DMS 273 treated with DMSO at 0.1 percent for 48 hours (cell line): ENCODE measurements at regions not wholly inside any gene's neighbourhood (a gene's known extent, or its start where the extent isn't known, plus 50 kb on each side); places are given as distances from the start of the nearest gene placed in this dataset.
"Not testable (repeated sequence)": the region's sequence is repeated elsewhere in the genome, so short reads cannot be mapped to it uniquely, and the experiment has no call there.

ENCODE experiments used
- DNase-seq: peaks from one replicate; lab custom pipeline; 2025; lab: John Stamatoyannopoulos, UW

DNA sequence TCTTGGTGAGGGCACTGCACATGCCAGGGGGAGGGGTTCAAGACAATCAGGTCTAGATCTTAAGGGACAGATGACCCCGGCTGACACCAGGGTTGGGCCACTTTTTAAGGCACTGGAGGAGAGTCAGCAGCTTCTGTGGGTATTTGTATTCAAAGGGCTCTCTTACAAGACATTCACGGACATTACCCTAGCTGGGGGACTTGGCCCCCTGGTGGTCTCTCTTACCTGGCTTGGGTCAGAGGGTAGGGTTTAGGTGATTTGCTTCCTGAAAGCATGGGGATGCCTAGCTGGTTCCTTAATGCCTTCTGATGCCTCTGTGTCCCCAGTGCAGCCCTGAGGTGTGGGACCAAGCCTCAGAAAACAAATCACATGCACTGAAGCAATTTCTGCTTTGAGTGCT lies 354.7 kb downstream of the CDC5L start:
- DNase-seq: no peak

DNA sequence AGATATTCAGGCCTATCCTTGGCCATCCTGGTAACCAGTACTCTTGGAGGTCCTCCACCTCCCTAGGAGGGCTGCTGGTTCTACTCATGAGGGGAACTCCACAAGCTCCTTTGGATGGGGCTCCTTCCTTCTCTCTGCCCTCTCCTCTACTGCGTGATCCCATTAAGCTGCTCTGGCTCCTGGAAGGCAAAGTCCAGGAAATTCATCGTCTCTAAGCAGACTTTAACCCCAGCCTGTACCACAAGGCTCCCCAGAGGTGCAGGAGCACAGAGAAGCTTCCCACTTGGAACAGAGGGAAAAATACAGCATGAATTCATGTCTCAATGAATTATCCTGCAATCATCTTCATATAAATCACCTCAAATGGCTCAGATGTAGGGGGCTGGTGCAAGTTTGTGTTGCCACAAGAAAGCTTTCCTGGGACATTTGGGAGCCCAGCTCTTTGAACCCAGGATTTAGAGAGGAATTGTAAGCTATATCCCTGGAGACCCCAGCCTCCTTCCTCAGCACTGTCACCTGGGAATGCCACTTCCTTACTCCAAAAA lies 355.4 kb downstream of the CDC5L start:
- DNase-seq: no peak

DNA sequence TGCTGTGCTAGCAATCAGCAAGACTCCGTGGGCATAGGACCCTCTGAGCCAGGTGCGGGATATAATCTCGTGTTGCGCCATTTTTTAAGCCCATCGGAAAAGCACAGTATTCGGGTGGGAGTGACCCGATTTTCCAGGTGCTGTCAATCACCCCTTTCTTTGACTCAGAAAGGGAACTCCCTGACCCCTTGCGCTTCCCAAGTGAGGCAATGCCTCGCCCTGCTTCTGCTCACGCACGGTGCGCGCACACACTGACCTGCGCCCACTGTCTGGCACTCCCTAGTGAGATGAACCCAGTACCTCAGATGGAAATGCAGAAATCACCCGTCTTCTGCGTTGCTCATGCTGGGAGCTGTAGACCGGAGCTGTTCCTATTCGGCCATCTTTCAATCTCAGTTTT lies 372.6 kb downstream of the CDC5L start:
- not testable (repeated sequence) for DNase-seq

DNA sequence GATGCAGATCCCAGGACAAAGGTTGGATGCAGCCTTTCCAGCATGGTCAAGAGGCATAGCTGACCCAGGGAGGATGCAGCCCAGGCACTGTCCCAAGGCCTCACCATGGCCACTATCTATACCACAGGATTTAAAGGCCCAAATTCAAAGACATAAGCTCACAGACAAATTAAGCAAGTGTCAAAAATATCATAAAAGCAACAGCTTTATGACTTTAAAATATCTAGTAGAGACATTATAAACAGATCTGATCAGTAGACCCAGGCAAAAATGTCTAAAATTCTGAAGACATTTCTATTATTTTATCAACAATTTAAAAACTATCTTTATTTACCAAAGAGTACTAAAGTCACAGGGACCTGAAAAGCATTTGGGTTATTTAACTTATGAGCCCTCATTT lies 373.5 kb downstream of the CDC5L start:
- DNase-seq: no peak

DNA sequence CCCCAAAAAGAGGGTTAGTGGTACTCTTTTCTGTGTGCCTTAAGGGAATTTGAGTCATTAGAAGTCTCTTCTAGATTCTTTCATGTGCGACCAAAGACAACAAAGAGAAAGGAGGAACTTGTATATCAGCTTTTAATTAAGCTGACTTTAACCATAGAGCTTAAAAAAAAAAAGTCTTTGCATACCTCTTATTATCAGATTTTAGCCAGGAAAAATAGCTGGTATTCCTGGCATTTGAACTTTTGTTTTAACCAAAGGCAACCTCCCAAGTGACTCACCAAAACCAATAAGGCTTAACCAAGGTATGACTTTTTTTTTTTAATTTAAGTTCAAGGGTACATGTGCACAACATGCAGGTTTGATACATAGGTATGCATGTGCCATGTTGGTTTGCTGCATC lies 375.0 kb downstream of the CDC5L start:
- DNase-seq: no peak

DNA sequence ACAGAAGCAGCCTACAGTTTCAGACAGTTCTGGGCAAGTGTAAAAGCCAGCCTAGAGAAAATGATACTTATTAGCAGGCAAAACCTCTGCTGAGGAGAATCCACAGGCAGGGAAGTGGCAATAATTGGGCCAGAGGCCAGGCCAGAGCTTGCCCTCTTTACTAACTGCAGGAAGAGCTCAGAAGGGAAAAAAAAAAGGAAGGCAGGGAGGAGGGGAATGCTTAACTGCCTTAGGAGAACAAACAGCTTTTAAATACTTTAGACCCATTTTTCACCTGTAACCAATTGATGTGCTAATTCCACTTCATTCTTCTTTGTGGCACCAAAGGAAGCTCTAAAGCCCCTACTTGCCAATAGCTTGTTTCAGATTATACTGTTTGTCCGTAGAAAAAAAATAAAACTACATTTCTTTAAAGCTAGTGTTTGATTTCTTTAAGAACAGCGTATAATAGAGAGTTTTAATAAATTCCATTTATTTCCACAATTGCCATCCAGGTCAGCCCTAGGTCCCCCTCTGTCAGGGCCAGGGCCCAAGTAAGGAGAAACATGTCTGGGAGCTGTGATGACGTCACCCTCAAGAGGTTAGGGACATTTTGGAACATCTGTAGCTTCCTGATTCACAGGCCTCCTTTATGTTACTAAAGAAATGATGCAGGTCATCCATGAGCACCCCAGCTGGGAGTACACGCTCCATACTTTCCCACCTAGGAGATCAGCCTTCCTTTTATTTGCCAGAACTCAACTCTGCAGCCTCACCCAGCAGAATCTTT lies 384.3 kb downstream of the CDC5L start:
- DNase-seq: no peak

DNA sequence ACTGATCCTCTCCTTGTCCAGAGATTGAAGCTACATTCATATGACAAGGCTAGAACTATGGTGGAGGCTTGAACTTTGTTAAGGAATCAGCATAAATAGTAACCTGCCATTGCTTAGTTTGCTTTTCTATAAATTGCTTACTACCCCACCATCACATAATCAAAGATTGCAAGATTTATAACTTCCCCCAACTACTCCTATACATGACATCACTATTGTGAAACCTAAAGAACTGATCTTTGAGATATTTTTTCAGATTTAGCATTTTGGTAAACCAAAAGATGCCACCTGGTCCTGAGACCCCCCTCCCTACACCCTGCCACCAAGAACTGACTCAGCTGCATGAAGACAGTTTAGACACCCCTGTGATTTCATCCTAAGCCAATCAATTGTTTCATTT lies 385.3 kb downstream of the CDC5L start:
- DNase-seq: no peak

DNA sequence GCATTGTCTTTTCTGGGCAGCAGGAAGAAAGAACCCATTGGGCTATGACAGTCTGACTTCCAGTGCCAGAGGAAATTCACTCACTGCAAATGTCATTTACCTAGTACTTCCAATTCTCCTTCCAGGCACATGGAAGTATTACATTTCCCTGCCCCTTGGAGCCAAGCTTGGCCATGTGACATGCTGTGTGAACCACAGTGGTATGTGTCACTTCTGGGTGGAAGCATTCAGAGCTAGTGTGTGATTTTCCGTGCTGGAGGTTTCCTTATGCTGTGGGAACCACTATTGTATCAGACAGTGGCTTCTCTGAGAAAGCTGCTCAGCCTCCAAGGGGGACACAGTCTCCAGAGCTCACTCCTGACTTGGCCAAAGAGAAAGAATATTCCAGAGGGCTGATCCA lies 387.6 kb downstream of the CDC5L start:
- DNase-seq: no peak

DNA sequence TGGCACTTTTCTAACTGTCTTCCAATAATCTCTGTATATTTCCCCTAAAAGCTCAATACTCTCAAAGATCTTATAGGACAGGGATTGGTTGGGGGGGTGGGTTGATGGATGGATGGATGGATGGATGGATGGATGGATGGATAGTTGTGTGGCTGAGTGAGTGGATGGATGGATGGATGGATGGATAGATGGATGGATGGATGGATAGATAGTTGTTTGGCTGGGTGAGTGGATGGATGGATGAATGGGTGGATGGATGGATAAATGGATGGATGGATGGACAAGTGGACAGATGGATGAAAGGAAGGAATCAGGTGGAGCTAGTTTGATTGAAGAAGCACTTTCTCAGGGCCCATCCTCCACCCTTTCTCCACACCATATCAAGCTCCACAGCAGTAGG lies 388.8 kb downstream of the CDC5L start:
- no peak for DNase-seq

DNA sequence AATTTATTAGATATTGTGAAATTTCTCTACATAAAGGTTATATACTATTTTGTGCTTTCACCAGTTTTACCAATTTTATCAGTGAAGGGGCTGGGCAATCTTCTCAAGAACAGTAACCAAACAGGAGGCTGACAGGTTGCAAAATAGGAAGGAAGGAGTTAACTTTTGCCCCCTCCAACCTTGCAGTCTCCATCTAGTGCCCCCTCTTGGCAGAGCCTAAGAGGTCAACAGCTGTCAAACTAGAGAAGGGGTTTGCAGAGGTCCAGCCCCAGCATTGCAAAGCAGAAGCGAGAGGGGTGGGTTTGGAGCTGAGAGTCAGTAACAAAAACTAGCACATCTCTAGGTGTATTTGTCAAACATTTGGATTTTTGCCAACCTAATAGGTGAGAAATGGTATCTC lies 391.0 kb downstream of the CDC5L start:
- no peak for DNase-seq
